Uterus (tissue), 2 donors: ENCODE measurements at regions not wholly inside any gene's neighbourhood (a gene's known extent, or its start where the extent isn't known, plus 50 kb on each side); places are given as distances from the start of the nearest gene placed in this dataset.

Source experiments
- POLR2A ChIP-seq, 2 donors: fragments of 450-650 bp; IDR thresholded peaks; one replicate each; pipeline ENCODE4 v1.6.1; 2016; ENCODE audit warnings: antibody characterized with exemption in 2 of 2, mild to moderate bottlenecking in 1 of 2, moderate library complexity in 1 of 2
- TF ChIP-seq, protein P1 (sequence below), 4 experiments: fragments of 200-600 bp in 2 of 4; fragments of 450-650 bp in 2 of 4; sonication (generic) in 2 of 4; IDR thresholded peaks; one replicate each; pipeline ENCODE4 v1.5.1; 2016 to 2019; ENCODE audit warnings: antibody characterized with exemption in 4 of 4, mild to moderate bottlenecking in 2 of 4, moderate library complexity in 1 of 4

DNA sequence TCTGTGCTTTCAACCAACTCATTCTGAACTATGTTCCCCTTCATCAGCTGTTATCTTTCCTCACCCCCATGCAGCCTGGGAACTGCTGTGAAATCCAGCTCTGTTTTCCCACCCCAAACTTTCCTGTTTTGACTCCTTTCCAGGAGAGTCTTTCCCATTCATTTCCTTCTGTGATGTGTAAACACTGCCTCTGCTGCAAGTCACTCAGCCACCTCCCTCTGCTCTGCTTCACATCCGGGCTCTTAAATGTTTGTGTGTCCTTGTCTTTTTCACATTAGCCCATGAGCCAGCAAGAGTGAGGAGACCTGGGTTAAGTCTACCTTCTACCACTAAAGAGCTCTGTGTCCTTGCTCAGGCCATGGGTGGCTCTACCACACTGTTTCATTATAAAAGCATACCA, 137.5 kb downstream of the ICE1 start:
- TF ChIP-seq, protein P1, sequence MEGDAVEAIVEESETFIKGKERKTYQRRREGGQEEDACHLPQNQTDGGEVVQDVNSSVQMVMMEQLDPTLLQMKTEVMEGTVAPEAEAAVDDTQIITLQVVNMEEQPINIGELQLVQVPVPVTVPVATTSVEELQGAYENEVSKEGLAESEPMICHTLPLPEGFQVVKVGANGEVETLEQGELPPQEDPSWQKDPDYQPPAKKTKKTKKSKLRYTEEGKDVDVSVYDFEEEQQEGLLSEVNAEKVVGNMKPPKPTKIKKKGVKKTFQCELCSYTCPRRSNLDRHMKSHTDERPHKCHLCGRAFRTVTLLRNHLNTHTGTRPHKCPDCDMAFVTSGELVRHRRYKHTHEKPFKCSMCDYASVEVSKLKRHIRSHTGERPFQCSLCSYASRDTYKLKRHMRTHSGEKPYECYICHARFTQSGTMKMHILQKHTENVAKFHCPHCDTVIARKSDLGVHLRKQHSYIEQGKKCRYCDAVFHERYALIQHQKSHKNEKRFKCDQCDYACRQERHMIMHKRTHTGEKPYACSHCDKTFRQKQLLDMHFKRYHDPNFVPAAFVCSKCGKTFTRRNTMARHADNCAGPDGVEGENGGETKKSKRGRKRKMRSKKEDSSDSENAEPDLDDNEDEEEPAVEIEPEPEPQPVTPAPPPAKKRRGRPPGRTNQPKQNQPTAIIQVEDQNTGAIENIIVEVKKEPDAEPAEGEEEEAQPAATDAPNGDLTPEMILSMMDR (IDR thresholded peaks at IDR 0.05) = no peak
- TF ChIP-seq POLR2A (IDR thresholded peaks at IDR 0.05) = no peak
